Peyer's patch (tissue), 4 donors: ENCODE measurements at regions not wholly inside any gene's neighbourhood (a gene's known extent, or its start where the extent isn't known, plus 50 kb on each side); places are given as distances from the start of the nearest gene placed in this dataset.
"Not testable (repeated sequence)": the region's sequence is repeated elsewhere in the genome, so short reads cannot be mapped to it uniquely, and the experiment has no call there.

Experiments
- POLR2A ChIP-seq, 2 donors: fragments of 450-650 bp; IDR thresholded peaks; one replicate each; pipeline ENCODE4 v1.5.1; 2017; ENCODE audit warnings: antibody characterized with exemption in 2 of 2, mild to moderate bottlenecking in 2 of 2, moderate library complexity in 2 of 2
- TF ChIP-seq, protein P1 (sequence below), 6 experiments: fragments of 450-650 bp in 4 of 6; fragments of 200-600 bp in 2 of 6; sonication (generic) in 1 of 6; IDR thresholded peaks; one replicate each; pipeline ENCODE4 v1.5.1; 2017 to 2019; ENCODE audit warnings: antibody characterized with exemption in 6 of 6, mild to moderate bottlenecking in 3 of 6, moderate library complexity in 1 of 6

DNA sequence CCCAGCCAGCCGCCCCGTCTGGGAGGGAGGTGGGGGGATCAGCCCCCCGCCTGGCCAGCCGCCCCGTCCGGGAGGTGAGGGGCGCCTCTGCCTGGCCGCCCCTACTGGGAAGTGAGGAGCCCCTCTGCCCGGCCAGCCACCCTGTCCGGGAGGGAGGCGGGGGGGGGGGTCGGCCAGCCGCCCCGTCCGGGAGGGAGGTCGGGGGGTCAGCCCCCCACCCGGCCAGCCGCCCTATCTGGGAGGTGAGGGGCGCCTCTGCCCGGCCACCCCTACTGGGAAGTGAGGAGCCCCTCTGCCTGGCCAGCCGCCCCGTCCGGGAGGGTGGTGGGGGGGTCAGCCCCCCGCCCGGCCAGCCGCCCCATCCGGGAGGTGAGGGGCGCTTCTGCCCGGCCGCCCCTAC is 60.1 kb upstream of the ANKRD30BL start:
- TF ChIP-seq, protein P1, sequence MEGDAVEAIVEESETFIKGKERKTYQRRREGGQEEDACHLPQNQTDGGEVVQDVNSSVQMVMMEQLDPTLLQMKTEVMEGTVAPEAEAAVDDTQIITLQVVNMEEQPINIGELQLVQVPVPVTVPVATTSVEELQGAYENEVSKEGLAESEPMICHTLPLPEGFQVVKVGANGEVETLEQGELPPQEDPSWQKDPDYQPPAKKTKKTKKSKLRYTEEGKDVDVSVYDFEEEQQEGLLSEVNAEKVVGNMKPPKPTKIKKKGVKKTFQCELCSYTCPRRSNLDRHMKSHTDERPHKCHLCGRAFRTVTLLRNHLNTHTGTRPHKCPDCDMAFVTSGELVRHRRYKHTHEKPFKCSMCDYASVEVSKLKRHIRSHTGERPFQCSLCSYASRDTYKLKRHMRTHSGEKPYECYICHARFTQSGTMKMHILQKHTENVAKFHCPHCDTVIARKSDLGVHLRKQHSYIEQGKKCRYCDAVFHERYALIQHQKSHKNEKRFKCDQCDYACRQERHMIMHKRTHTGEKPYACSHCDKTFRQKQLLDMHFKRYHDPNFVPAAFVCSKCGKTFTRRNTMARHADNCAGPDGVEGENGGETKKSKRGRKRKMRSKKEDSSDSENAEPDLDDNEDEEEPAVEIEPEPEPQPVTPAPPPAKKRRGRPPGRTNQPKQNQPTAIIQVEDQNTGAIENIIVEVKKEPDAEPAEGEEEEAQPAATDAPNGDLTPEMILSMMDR (IDR thresholded peaks at IDR 0.05) = not testable (repeated sequence)
- not testable (repeated sequence) for TF ChIP-seq POLR2A (IDR thresholded peaks at IDR 0.05)
